Motor neuron (in vitro differentiated cells): ENCODE measurements at regions not wholly inside any gene's neighbourhood (a gene's known extent, or its start where the extent isn't known, plus 50 kb on each side); places are given as distances from the start of the nearest gene placed in this dataset.

Experiments used
- ATAC-seq, 8 experiments: fragments of 200-7000 bp; cut with Tn5 transposase; replicated peaks in 6 of 8; 2 replicates each; pipeline ENCODE4 v1.8.0; 2021; ENCODE audit warnings: mild to moderate bottlenecking in 8 of 8, moderate library complexity in 8 of 8
- H3K27ac ChIP-seq, 2 donors: fragments of 250-450 bp; sonication (Bioruptor Pico); 2 replicates each; pipeline ENCODE4 v1.9.0; 2021; ENCODE audit warnings: antibody characterized with exemption in 2 of 2, mild to moderate bottlenecking in 2 of 2, moderate library complexity in 1 of 2
- H3K4me1 ChIP-seq, 2 donors: fragments of 250-450 bp; sonication (Bioruptor Pico); replicated peaks in 1 of 2; 2 replicates each; pipeline ENCODE4 v1.6.1; 2021; ENCODE audit warnings: antibody characterized with exemption in 2 of 2, mild to moderate bottlenecking in 2 of 2, moderate library complexity in 1 of 2
- H3K4me3 ChIP-seq, 5 donors: fragments of 250-450 bp; sonication (Bioruptor Pico); 2 replicates each; pipeline ENCODE4 v1.9.0; 2021; ENCODE audit warnings: antibody characterized with exemption in 5 of 5, mild to moderate bottlenecking in 5 of 5, moderate library complexity in 4 of 5
- WGBS, 10 experiments: fragments of 450-650 bp; shearing (Covaris generic); methylation state at CpG; one replicate each; pipeline ENCODE4 v1.0.0; 2022; 5-methylcytosine and 5-hydroxymethylcytosine counted together
- in situ Hi-C, 9 experiments: fragments of 400-800 bp; cut with MboI; loops; one replicate each; pipeline ENCODE4 v1.15.0; 2021; ENCODE audit warnings: low sequenced_read_pairs in 9 of 9, low pct_unique_long_range_greater_than_20kb in 2 of 9; ENCODE audit not compliant: unreplicated experiment in 9 of 9

DNA sequence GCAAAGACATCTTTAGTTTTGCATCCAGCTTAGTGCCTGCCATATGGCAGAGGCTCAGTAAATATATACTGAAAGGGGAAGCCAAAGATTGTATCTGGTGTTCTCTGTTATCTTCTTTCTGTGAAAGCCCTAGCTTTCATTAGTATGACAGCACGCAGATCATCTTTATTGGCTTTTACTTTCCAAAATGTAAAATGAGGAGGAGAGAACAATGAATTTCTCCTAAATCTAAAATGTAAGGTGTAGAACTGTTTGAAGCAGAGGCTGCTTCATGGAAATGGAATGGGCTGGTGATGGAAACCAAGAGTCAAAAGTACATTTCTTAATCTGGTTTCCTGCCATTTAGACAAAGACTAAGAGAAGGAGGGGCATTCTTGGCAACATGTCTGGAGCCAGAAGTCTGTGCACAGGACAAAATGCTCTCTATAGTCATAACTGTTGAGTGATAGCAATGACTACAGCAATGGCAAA, 1029.9 kb upstream of the PIK3C3 start:
- in situ Hi-C loops = loop anchor here in 1 of 9 experiments (25.0 kb wide), 1 partner anchor 462 kb away; no protein-coding TSS in a partner anchor
- Histone ChIP-seq H3K27ac (no peak overlapping the region), H3K4me1 (peaks cover 20 to 33% of the 10 kb centered on the region in 2 donors), H3K4me3 (no peak overlapping the region)
- no peak for ATAC-seq
- 14 to 100% (median 84%) methylated on average over 1 of the region's 1 CpG; no CpG with 5 or more reads in 2 of the 10 experiments for WGBS, 10 experiments

DNA sequence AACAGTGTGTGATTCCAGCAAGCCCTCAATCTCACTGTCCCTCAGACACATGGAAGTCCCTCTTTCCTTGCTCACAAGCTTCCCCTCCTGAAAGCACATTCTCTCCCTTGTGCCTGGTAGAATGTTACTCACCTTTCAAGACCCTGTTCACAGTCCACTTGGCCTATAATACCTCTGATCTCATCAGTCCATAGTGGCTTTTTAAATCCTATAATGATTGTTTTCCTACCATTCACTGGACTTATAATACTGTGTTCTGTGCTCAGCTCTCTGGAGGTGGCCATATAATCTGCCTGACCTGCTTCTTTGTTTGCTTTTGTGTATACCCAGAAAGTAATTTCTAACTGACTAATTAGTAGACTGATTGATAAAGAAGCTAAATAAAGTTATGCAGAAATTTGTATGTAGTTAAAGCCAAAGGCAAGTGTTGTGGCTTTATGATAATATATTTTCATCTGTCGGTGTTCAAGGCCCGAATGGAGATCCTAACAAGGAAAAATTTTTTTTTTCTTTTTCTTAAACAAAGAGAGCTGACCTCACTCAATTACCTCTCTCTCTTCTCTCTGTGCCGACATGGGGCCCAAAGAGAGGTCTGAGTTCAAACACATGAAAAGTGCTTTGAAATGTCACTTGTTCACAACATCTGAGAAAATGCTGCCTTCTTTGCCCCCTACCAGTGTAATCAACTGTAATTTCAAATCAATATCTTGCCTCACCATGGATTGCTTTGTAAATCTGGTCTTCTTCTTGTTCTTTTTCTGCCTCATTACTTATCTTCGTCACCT, 1033.0 kb upstream of the PIK3C3 start:
- in situ Hi-C loops = no loop called here
- Histone ChIP-seq H3K27ac (no peak overlapping the region), H3K4me3 (no peak overlapping the region), H3K4me1 (peaks cover 11 to 14% of the 10 kb centered on the region in 2 donors)
- 17 to 100% (median 27%) methylated on average over 1 to 4 of the region's 4 CpGs; no CpG with 5 or more reads in 1 of the 10 experiments for WGBS, 10 experiments
- ATAC-seq = peak in 5 of 8 experiments; percentile 58 to 86 (median 72)

DNA sequence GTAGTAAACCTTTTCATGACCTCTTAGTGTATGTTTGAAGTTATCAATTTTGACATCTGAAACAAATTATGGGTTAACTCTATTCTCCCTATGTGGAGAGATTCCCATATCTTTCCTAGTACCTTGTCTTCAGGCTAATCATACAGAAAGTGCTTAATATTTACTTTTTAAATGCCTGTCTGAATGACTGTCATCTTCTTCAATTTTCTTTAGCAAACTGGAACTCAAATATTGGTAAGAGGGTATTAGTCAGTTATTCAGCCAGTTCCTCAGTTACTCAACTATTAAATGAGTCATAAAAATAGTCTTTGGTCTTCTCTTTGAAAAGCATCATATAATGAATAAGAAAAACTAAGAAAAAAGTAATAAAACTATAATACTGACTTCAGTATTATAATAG, 1038.0 kb upstream of the PIK3C3 start:
- no peak overlapping the region for H3K27ac ChIP-seq
- H3K4me1 ChIP-seq = peaks cover 1 to 10% of the 10 kb centered on the region in 2 donors
- no peak for ATAC-seq
- no peak overlapping the region for H3K4me3 ChIP-seq
- in situ Hi-C loops = no loop called here

DNA sequence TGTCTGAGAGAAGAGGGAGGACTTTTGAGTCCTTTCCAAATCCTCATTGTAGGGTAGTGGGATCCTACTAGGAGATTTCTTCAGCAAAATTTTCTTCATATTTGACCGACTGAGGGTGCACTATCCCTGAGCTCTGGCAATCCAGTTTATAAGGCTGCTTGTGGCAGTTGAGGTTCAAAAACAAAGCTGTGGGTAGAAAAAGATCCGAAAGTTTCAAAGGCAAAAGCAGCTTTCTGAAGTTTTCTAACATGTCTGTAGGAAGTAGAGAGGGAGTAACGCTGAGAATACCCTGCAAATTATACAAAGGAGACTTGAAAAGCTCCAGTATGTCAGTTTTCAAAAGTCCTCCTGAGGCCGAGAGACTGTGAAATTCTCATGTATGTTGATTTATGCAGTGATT, 1039.3 kb upstream of the PIK3C3 start:
- peaks cover 0 to 7% of the 10 kb centered on the region in 2 donors for H3K4me1 ChIP-seq
- in situ Hi-C loops = no loop called here
- no peak overlapping the region for H3K4me3 ChIP-seq
- 13 to 100% (median 79%) methylated on average over 1 to 4 of the region's 4 CpGs; no CpG with 5 or more reads in 1 of the 10 experiments for WGBS, 10 experiments
- no peak for ATAC-seq
- H3K27ac ChIP-seq = no peak overlapping the region

DNA sequence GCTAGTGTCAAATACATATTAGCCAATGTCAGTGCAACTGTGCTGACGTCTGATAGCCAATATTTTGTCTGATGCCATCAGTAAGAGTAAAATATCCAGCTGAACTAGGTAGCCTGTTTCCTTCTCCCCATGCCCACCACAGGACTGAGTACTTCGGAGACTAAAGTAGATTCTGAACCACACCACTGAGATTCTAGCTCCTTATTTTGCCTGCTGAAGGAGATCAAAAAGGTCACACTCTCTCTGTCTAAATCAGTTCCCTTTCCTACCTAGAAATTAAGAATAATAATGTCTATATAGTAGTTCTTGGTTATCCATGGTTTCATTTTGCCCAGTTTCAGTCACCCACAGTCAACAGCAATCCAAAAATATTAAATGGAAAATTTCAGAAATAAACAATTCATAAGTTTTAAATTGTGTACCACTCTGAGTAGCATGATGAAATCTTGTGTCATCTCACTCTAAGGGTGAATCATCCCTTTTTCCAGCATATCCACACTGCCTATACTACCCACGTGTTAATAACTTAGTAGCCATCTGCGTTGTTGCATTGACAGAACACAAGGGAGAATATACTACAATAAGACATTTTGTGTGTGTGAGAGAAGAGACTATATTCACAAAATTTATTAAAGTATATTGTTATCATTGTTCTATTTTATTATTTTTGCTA, 1043.3 kb upstream of the PIK3C3 start:
- in situ Hi-C loops = no loop called here
- WGBS, 10 experiments = 7 to 83% (median 63%) methylated on average over 1 to 4 of the region's 4 CpGs; no CpG with 5 or more reads in 1 of the 10 experiments
- ATAC-seq = peak in 6 of 8 experiments; percentile 29 to 99 (median 92)
- H3K4me3 ChIP-seq = no peak overlapping the region
- peaks cover 0 to 7% of the 10 kb centered on the region in 2 donors for H3K4me1 ChIP-seq
- H3K27ac ChIP-seq = peak overlapping the region; percentile 12 to 23

DNA sequence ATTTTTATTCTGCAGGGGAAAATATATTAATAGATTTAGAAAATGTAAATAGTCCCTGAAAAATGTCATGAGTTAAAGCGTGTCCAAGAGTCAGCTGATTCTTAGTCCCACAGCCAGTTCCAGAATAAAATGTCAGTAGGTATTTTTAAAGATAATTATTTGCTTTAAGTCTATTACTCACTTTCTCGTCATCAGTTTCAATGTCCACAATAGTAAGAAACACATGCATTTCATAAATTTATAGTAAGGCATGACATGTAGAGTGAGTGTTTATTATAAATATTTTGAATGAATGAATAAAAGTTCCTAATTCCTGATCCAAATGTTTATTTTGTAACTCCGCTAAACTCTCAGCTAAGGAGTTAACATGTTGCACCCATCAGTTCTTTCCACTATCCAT, 1044.0 kb upstream of the PIK3C3 start:
- in situ Hi-C loops = no loop called here
- H3K27ac ChIP-seq = no peak overlapping the region
- H3K4me3 ChIP-seq = no peak overlapping the region
- WGBS, 10 experiments = 33 to 100% (median 89%) methylated on average over 2 to 3 of the region's 3 CpGs; no CpG with 5 or more reads in 1 of the 10 experiments
- no peak for ATAC-seq
- peaks cover 0 to 7% of the 10 kb centered on the region in 2 donors for H3K4me1 ChIP-seq

DNA sequence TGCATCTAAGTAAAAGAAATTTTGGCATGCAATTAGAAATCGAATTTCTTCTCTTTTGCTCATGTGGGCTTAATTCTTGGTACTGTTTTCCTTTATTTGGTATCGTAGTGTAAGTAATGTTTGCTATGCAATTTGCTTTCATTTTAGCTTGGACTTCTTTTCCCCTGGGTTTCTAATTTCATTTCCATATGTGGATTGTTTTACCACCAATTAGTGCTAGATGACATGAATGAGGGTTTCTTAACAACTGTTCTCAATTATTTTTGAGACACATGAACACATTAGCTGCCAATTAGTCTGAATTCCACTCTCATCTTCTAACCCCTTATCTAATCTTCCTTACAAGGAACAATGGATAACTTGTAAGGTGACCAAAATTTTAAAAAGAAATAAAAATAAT, 1047.2 kb upstream of the PIK3C3 start:
- H3K27ac ChIP-seq = no peak overlapping the region
- ATAC-seq = no peak
- in situ Hi-C loops = no loop called here
- peaks cover 0 to 7% of the 10 kb centered on the region in 2 donors for H3K4me1 ChIP-seq
- WGBS, 10 experiments = 0 to 100% (median 74%) methylated on average over 2 of the region's 2 CpGs
- no peak overlapping the region for H3K4me3 ChIP-seq

DNA sequence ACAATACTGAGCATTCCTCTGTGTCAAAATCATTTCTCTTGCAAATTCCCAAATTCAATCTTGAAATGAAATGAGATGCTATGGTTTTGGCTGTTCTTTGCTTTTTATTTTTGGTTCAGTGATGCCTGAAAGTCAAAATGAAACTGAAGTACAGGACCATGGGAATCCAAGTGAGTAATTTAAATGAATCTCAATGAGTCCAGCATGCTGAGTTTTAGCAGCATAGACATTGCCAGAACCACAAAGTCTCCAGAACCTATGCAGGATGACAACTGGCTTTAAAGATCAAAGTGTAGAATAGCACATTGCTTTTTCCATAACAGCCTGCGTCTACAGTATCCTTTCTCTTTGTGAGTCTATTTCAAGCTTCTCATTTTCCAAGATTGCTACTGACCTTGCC, 1050.7 kb upstream of the PIK3C3 start:
- Histone ChIP-seq H3K4me1 (no peaks in the 10 kb centered on the region), H3K4me3 (no peak overlapping the region), H3K27ac (no peak overlapping the region)
- in situ Hi-C loops = no loop called here
- ATAC-seq = no peak
- WGBS, 10 experiments = 0 to 100% (median 0%) methylated on average over 1 of the region's 1 CpG; no CpG with 5 or more reads in 3 of the 10 experiments

DNA sequence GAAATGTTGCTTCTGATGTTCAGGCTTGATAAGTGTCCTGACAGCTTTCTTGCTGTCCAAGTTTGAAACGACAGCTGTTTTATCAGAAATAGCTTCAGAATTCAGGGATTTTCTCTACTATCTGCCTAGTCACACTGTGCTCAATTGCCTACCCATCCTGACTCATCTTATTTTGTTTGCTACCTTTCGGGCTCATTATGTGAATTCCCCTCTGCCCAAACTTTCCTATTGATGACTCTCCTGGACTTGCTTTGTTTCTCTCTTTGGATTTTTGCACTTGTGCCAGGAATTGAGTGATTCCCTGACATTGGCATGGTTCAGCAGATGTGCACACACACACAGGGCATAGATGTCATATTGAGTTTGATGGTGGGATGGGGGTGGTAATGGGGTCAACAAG, 1052.6 kb upstream of the PIK3C3 start:
- H3K4me3 ChIP-seq = no peak overlapping the region
- no peak for ATAC-seq
- in situ Hi-C loops = no loop called here
- no peak overlapping the region for H3K27ac ChIP-seq
- WGBS, 10 experiments = 0 to 100% (median 83%) methylated on average over 1 to 2 of the region's 2 CpGs; no CpG with 5 or more reads in 1 of the 10 experiments
- no peaks in the 10 kb centered on the region for H3K4me1 ChIP-seq

DNA sequence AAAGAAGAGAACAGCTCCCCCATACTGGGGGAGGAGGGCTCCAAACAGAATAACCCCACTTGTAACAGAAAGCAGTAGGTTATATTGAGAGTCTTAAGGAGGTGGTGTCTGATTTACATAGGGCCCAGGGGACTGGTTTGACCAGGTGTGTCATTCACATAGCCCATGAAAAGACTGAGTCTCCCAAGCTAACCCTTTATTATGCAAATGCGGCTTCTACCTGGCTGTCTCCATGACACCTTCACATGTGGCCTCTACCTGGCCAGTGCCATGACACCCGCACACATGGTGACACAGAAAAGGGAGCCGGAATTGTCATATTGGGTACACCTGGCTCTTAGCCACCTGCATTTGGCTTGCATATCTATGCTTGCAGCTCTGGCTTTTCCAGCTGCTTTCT, 1057.2 kb upstream of the PIK3C3 start:
- Histone ChIP-seq H3K4me1 (no peaks in the 10 kb centered on the region), H3K27ac (no peak overlapping the region), H3K4me3 (no peak overlapping the region)
- no peak for ATAC-seq
- in situ Hi-C loops = no loop called here
- 0 to 92% (median 82%) methylated on average over 1 to 3 of the region's 3 CpGs; no CpG with 5 or more reads in 1 of the 10 experiments for WGBS, 10 experiments

DNA sequence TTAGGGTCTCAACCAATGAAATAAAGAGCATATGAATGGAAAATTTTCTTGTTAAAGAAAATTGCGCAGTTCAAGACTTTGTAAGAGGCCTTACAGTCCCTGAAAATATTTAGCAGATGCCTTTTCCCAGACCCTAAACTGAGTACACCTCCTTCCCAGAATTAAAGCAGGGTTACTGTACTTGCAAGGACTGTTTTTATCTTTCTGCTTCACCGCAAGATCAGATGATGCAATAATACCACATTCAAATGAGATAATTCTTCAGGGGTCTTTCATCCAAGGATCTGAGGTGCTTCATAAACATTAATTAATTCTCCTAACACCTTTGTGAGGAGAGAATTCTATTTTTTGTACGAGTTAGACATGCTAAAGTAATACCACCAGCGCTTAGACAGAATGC, 1071.8 kb upstream of the PIK3C3 start:
- no peak for ATAC-seq
- H3K4me1 ChIP-seq = peaks cover 0 to 3% of the 10 kb centered on the region in 2 donors
- 13 to 100% (median 80%) methylated on average over 2 to 4 of the region's 4 CpGs for WGBS, 10 experiments
- in situ Hi-C loops = no loop called here
- H3K27ac ChIP-seq = no peak overlapping the region
- H3K4me3 ChIP-seq = no peak overlapping the region

DNA sequence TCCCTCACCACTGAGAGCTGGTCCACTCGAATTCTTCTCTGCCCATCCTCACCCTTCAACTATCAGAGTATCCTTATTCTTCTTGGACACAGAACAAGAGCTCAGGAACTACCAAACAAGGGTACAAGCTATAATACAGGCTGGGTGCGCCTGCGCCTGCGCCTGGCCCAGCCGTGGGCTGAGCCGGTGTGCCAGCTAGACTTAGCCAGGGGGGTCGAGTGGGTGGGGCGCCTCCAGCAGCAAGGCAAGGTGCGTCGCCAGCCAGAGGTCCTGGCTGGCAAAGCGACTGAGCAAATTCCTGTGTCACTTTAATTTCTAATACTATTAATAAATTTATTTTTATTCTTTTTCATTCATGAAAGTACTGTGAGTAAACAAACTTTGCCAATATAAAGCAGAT, 1072.6 kb upstream of the PIK3C3 start:
- in situ Hi-C loops = no loop called here
- 60 to 100% (median 80%) methylated on average over 1 to 8 of the region's 11 CpGs; no CpG with 5 or more reads in 5 of the 10 experiments for WGBS, 10 experiments
- Histone ChIP-seq H3K27ac (no peak overlapping the region), H3K4me3 (no peak overlapping the region), H3K4me1 (peaks cover 0 to 3% of the 10 kb centered on the region in 2 donors)
- no peak for ATAC-seq

DNA sequence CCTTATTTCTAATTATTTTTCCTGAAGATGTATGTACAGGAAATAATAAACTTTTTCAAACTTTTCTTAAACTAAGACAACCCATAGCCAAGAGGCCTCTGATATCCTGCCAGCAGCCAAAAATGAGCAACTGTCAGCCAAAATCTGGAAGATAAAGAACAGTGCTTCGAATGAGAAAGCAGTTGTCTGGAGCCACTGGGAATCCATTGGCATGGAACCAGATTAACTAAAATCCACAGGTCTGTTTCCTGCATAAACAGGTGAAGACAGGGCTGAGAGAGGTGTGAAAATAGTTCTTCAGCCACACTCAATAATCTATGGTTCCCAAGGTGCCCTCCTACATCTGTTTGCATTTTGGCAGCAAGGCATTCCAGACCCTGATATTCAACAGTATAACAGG, 1076.7 kb upstream of the PIK3C3 start:
- no peak overlapping the region for H3K27ac ChIP-seq
- no peak for ATAC-seq
- peaks cover 0 to 3% of the 10 kb centered on the region in 2 donors for H3K4me1 ChIP-seq
- WGBS, 10 experiments = 0 to 80% (median 14%) methylated on average over 1 of the region's 1 CpG; no CpG with 5 or more reads in 5 of the 10 experiments
- in situ Hi-C loops = no loop called here
- no peak overlapping the region for H3K4me3 ChIP-seq
